H1 (cell line): ENCODE measurements at regions not wholly inside any gene's neighbourhood (a gene's known extent, or its start where the extent isn't known, plus 50 kb on each side); places are given as distances from the start of the nearest gene placed in this dataset.

Experiments
- POLR2A ChIP-seq, 2 experiments: IDR thresholded peaks; 1 replicate in 1 of 2; 2 replicates in 1 of 2; pipeline ENCODE4 v1.6.1; 2011; ENCODE audit warnings: low read depth in 2 of 2, low read length in 2 of 2, mild to moderate bottlenecking in 2 of 2; ENCODE audit errors: control extremely low read depth in 1 of 2
- YY1 ChIP-seq: IDR thresholded peaks from 2 replicates; pipeline ENCODE4 v1.6.1; 2011; ENCODE audit warnings: low read depth, mild to moderate bottlenecking, low read length
- ZNF274 ChIP-seq: IDR thresholded peaks from 2 replicates; pipeline ENCODE4 v1.7.0; 2012; ENCODE audit warnings: low read length, borderline replicate concordance; ENCODE audit errors: extremely low read depth
- TF ChIP-seq, protein P1 (sequence below), 3 experiments: IDR thresholded peaks; 1 replicate in 2 of 3; 2 replicates in 1 of 3; pipeline versions ENCODE4 v1.5.1 to v1.6.1; 2011; ENCODE audit warnings: low read length in 3 of 3, mild to moderate bottlenecking in 3 of 3, inconsistent platforms in 2 of 3, low read depth in 1 of 3, moderate library complexity in 1 of 3; ENCODE audit not compliant: insufficient read depth in 1 of 3; ENCODE audit errors: control extremely low read depth in 1 of 3

DNA sequence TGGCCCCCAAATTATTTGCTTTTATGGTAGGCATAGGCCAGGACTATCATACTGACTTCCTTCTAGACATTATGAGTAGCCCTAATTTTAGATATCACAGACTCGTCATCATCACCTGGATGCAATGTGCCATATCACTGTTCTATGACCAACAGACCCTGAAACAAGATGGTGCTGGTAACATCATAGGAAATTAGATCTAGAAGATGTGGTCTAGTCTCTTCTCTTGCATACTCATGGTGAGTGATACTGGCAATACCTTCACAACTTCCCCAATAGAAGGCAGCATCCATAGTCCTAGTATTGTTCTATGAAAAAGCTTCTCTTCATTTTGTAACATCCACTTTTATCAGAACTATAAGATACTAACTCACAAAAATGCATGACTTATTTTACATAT lies 116.3 kb upstream of the ITGA4 start:
- TF ChIP-seq POLR2A (IDR thresholded peaks at IDR 0.05; ENCODE audit: control extremely low read depth in 1 of 2, low read depth in 2 of 2, low read length in 2 of 2), result no peak
- TF ChIP-seq, protein P1, sequence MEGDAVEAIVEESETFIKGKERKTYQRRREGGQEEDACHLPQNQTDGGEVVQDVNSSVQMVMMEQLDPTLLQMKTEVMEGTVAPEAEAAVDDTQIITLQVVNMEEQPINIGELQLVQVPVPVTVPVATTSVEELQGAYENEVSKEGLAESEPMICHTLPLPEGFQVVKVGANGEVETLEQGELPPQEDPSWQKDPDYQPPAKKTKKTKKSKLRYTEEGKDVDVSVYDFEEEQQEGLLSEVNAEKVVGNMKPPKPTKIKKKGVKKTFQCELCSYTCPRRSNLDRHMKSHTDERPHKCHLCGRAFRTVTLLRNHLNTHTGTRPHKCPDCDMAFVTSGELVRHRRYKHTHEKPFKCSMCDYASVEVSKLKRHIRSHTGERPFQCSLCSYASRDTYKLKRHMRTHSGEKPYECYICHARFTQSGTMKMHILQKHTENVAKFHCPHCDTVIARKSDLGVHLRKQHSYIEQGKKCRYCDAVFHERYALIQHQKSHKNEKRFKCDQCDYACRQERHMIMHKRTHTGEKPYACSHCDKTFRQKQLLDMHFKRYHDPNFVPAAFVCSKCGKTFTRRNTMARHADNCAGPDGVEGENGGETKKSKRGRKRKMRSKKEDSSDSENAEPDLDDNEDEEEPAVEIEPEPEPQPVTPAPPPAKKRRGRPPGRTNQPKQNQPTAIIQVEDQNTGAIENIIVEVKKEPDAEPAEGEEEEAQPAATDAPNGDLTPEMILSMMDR (IDR thresholded peaks at IDR 0.05; ENCODE audit: control extremely low read depth in 1 of 3, insufficient read depth in 1 of 3, low read depth in 1 of 3, low read length in 3 of 3), result no peak
- no peak for TF ChIP-seq ZNF274
- no peak for TF ChIP-seq YY1
